ENCODE measurements at regions not wholly inside any gene's neighbourhood (a gene's known extent, or its start where the extent isn't known, plus 50 kb on each side); places are given as distances from the start of the nearest gene placed in this dataset.
"Not testable (repeated sequence)": the region's sequence is repeated elsewhere in the genome, so short reads cannot be mapped to it uniquely, and the experiment has no call there.

DNA sequence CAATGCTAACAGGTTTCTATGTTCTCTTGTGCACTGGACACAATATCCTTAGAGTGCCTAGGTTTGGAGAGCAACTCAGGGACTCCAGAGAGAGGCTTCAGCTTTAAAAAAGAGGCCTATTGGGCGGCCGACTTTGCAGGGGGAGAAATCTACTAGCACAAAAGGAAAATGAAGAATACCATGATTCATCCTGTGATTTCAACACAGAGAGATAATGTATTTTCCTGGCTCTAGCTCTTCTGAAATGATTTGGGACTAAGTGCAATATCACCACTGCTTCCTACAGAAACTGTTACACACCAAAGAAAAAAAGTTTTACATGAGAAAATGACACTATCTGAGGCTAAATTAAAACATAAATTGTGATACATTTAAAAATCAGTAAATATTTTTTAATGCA, 146.1 kb upstream of the TSLP start:
- no peak for DNase-seq

GRCh38 chr5:110925916-110926315, 145.6 kb upstream of the TSLP start:
- DNase-seq: no peak

DNA sequence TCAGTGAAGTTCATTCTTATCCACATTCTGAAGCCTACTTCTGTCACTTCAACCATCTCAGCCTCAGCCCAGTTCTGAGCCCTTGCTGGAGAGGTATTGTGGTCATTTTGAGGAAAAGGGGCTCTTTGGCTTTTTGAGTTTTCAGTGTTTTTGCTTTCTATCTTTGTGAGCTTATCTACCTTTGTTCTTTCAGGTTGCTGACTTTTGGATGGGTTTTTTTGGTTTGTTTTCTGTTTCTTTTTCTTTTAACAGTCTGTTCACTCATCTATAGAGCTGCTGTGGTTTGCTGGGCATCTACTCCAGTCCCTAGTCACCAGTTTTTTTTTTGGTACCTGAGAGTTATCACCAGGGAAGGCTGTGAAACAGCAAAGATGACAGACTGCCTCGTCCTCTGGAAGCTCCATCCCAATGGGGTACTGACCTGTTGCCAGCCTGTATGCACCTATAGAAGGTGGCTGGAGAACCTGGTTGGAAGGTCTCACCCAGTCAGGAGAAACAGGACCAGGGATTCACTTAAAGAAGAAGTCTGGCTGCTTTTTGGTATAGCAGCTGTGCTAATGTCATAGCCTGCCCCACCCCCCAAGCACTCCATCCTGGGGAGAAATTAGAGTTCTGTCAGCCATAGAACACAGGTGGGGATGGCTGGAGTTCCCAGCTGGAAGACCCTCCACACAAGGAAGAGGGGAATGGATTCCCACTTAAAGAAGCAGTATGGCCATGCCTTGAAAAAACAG, 138.6 kb upstream of the TSLP start:
- DNase-seq: no peak

DNA sequence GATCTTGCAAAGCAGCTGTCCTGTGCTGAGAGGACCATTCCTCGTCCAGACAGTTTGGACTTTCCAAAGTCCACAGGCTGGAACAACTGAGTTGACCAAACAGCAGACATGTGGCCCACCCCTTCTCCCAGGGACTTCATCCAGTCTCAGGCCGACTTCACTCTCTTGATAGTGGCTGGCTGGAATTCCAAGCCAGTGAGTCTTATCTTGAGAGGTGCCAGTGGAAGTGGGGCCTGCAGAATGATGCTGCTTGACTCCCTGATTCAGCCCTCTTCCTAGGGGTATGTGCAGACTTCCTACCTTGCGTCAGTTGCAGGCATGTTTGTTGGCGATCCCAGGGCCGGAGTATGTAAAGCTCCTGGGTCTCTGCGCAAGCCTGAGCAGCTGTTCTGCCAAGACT, 131.4 kb upstream of the TSLP start:
- no peak for DNase-seq

DNA sequence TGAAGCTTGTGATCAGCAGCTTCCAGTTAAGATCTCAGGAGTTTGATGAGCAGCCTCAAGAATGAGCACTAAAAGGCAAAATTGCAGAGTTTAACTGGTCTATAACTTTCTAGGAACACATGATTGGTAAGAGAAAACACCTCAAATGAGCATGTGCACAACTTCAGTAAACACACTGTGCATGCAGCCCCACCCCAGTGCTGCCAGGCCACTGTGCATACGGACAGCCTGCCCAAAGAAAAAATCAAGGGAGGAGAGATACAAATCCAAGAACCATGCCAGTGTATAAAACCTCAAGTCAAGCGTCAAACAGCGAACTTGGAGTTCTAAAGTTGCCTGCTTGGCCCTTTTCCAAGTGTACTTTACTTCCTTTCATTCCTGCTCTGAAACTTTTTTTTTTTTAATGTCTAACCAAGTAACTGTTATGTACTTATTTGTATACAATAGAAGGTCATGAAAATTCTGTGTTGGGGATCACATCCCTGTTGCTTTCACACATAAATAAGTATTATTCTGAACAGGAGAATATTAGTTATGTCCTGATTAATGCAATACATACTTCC, 125.6 kb upstream of the TSLP start:
- DNase-seq: no peak

- DNase-seq: peak; percentile 91
Observed at GRCh38 chr5:110951373-110951791, 120.1 kb upstream of the TSLP start.

DNA sequence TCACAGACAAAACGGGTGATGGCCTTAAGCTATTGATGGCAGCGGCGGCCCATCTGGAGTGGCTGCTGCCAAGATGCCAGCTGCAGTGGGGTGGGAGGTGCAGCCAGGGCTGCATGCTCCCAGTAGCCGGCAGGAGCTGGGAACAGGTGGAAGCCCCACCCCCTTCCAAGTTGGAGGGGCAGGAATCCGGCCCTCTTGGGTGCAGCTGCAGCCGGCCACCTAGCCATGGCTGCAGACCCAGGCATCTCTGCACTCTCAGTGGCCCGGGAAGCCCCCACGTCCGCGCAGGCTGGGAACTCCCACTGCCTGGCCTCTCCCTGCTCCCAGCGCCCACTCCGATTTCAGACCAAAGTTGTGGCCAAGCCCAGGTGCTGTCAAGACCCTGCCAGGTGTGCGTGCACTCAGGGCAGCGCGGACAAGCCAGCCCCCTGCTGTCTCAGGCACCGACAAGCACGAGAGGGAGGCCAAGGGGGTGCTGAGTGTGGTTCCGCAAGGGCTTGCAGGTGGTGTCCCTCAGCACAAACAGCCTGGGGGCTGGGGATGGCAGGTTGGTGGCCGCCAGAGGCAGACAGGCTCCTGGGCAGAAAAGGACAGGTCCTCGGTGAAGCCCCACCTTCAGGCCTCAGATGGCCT, 115.1 kb upstream of the TSLP start:
- no peak for DNase-seq

GRCh38 chr5:110956913-110957813, 114.3 kb upstream of the TSLP start:
- no peak for DNase-seq

DNA sequence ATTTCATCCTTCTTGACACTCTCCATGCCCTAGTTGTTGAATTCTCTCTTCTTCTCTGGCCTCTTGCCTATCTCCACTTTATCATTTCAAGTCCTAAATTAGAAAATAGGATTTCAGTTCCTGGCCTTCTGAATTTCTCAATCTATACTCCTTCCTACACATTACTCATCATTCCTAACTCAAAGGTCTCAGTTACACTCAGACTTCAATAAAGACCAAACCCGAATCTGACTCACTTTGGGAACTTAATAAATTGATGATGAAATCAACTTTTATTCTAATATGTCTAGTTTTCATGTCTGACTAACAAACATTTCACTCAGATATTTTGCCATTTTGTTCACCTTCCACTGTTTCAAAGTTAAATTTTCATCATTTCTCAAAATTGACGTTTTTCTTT, 113.6 kb upstream of the TSLP start:
- DNase-seq: no peak

DNA sequence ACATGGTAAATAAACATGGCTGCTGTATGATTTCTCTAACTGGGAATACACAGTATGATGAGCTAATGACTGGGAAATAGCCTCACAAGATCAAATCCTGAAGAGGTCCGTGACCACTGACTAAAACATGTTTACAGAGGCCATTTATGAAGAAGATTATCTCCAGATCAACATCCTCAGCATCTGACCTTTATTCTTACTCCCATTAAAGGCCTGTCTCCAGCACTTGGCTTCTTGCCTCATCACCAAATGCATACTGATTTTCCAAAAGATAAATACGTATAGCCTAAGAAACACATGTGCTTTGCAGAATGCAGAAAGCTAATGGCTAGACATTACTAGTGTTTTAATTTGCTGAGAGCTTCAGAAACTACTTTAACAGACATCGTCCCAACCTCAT, 108.0 kb upstream of the TSLP start:
- DNase-seq: no peak

DNA sequence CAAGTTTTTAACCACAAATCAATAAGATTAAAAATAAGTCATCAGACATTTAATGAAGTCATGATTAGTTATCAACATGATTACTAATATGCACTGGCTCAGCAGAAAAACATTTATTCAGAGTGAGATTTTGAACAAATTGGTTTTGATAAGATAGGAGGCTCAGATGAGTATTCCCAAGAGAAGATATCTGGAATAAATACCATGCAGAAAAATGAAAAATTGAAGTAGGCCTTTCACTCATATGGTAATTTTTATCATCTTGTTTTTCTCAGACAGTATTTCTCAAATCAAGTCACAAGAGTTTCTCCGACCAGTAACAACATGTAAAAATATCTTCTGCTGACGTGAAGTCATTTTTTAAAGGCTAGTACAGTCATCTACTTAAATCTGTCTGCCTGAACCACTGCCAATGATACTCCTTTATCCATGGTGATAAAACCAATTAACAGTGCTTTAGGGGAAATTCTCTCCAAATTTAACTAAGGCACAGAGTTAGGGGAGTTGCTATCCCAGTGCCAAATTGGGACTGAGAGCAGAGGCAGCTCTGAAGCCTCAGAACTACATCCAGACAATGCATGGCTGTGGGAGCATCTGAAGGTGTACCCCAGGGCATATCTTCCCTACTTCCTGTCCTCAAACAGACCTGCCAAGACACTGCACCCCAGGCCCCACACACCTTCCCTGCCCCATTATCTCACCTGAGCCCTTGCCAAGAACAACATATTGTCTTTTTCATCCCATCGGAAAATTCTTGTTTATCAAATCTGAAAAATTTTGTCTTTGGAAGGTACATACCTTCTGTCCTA, 105.5 kb upstream of the TSLP start:
- DNase-seq: no peak

- no peak for DNase-seq
Observed at GRCh38 chr5:110968246-110969005, 103.1 kb upstream of the TSLP start.

DNA sequence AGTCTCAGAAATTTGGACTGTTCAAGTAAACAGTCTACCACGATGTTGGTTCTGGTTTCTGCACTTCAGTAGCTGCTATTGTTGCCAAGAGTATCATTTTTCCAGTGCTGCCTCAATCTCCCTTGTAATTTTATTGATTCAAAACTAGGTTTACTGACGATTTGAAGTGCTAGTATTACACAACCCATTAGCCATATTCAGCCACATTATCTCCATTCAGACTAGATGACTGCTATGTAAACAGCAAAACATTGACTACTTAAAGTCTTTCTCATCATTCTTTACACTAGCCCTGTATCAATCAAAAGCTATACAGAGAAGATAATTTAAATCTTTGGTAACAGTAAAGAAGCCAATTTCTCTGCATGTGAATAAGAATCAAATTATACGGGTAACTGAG, 102.0 kb upstream of the TSLP start:
- no peak for DNase-seq

GRCh38 chr5:110973510-110973909, 98.0 kb upstream of the TSLP start:
- no peak for DNase-seq

DNA sequence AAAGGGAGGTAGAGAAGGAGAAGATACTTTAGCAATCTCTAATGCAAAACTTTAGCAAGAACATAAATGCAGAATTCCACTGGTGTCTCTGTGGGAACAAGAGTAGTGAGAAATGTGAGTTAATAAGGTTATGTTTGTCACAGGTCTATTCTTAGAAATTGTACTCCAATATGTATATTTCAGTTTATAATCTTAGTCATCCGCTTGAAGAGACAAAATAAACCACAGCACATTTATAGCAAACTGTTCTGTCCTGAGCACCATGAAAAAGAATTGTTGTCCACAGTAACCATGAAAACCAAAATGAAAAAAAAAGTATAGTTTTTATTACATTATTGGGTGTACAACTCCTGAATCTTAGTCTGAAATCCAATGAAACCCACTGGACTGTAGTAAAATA, 93.6 kb upstream of the TSLP start:
- no peak for DNase-seq

- DNase-seq: not testable (repeated sequence)
Observed at GRCh38 chr5:110985882-110986281, 85.6 kb upstream of the TSLP start.

- not testable (repeated sequence) for DNase-seq
Observed at GRCh38 chr5:110987573-110987972, 83.9 kb upstream of the TSLP start.

- no peak for DNase-seq
Observed at GRCh38 chr5:110996742-110997141, 74.8 kb upstream of the TSLP start.

GRCh38 chr5:111002036-111002435, 69.5 kb upstream of the TSLP start:
- no peak for DNase-seq

- no peak for DNase-seq
Observed at GRCh38 chr5:111003623-111004022, 67.9 kb upstream of the TSLP start.

- DNase-seq: no peak
Observed at GRCh38 chr5:111004291-111004690, 67.2 kb upstream of the TSLP start.

GRCh38 chr5:111010783-111011182, 60.7 kb upstream of the TSLP start:
- DNase-seq: no peak
